ENCODE measurements at regions not wholly inside any gene's neighbourhood (a gene's known extent, or its start where the extent isn't known, plus 50 kb on each side); places are given as distances from the start of the nearest gene placed in this dataset.

GRCh38 chr3:68139897-68140296 lies 485.5 kb upstream of the SUCLG2 start:
- TF ChIP-seq CTCF (conservative IDR thresholded peaks at IDR 0.05; ENCODE audit: low read depth, low read length) = no peak
- no peak for TF ChIP-seq EZH2 (IDR thresholded peaks at IDR 0.05; ENCODE audit: borderline replicate concordance, low read depth, low read length, poor library complexity, severe bottlenecking)
